ENCODE measurements at regions not wholly inside any gene's neighbourhood (a gene's known extent, or its start where the extent isn't known, plus 50 kb on each side); places are given as distances from the start of the nearest gene placed in this dataset.

DNA sequence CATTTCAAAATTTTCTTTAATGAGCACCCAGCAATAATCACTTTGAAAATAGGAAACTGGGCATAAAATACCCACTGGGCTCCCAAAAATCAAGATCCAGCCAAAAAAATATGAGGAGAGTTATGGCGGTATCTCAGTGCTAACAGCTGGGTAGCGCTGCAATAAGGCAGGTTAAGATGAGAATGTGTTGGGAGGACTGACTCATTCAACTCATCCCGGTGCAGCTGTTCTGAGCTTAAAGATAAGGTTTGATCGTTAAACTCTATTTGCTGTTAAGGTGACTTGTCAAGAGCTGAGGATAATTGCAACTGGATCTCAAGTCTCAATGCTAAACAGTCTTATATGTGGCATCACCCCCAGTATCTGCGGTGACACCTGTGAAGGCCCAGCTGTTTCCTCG, 507.7 kb downstream of the EPM2A start:
- TF ChIP-seq, protein P1, sequence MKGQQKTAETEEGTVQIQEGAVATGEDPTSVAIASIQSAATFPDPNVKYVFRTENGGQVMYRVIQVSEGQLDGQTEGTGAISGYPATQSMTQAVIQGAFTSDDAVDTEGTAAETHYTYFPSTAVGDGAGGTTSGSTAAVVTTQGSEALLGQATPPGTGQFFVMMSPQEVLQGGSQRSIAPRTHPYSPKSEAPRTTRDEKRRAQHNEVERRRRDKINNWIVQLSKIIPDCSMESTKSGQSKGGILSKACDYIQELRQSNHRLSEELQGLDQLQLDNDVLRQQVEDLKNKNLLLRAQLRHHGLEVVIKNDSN (CRISPR knock-in tag; IDR thresholded peaks at IDR 0.05): no peak
- TF ChIP-seq GABPB1 (CRISPR knock-in tag; IDR thresholded peaks at IDR 0.05) (no peak), ZNF317 (CRISPR knock-in tag; IDR thresholded peaks at IDR 0.05; ENCODE audit: borderline replicate concordance, low read depth) (no peak), CBFB (CRISPR knock-in tag; IDR thresholded peaks at IDR 0.05; ENCODE audit: low read depth) (no peak), RELA (CRISPR knock-in tag; IDR thresholded peaks at IDR 0.05; ENCODE audit: borderline replicate concordance) (no peak), NR2C2 (CRISPR knock-in tag; IDR thresholded peaks at IDR 0.05) (no peak)
- TF ChIP-seq, protein P2, sequence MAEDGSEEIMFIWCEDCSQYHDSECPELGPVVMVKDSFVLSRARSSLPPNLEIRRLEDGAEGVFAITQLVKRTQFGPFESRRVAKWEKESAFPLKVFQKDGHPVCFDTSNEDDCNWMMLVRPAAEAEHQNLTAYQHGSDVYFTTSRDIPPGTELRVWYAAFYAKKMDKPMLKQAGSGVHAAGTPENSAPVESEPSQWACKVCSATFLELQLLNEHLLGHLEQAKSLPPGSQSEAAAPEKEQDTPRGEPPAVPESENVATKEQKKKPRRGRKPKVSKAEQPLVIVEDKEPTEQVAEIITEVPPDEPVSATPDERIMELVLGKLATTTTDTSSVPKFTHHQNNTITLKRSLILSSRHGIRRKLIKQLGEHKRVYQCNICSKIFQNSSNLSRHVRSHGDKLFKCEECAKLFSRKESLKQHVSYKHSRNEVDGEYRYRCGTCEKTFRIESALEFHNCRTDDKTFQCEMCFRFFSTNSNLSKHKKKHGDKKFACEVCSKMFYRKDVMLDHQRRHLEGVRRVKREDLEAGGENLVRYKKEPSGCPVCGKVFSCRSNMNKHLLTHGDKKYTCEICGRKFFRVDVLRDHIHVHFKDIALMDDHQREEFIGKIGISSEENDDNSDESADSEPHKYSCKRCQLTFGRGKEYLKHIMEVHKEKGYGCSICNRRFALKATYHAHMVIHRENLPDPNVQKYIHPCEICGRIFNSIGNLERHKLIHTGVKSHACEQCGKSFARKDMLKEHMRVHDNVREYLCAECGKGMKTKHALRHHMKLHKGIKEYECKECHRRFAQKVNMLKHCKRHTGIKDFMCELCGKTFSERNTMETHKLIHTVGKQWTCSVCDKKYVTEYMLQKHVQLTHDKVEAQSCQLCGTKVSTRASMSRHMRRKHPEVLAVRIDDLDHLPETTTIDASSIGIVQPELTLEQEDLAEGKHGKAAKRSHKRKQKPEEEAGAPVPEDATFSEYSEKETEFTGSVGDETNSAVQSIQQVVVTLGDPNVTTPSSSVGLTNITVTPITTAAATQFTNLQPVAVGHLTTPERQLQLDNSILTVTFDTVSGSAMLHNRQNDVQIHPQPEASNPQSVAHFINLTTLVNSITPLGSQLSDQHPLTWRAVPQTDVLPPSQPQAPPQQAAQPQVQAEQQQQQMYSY (CRISPR knock-in tag; IDR thresholded peaks at IDR 0.05): no peak
- TF ChIP-seq, protein P3, sequence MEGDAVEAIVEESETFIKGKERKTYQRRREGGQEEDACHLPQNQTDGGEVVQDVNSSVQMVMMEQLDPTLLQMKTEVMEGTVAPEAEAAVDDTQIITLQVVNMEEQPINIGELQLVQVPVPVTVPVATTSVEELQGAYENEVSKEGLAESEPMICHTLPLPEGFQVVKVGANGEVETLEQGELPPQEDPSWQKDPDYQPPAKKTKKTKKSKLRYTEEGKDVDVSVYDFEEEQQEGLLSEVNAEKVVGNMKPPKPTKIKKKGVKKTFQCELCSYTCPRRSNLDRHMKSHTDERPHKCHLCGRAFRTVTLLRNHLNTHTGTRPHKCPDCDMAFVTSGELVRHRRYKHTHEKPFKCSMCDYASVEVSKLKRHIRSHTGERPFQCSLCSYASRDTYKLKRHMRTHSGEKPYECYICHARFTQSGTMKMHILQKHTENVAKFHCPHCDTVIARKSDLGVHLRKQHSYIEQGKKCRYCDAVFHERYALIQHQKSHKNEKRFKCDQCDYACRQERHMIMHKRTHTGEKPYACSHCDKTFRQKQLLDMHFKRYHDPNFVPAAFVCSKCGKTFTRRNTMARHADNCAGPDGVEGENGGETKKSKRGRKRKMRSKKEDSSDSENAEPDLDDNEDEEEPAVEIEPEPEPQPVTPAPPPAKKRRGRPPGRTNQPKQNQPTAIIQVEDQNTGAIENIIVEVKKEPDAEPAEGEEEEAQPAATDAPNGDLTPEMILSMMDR (IDR thresholded peaks at IDR 0.05): no peak
- TF ChIP-seq, protein P4, sequence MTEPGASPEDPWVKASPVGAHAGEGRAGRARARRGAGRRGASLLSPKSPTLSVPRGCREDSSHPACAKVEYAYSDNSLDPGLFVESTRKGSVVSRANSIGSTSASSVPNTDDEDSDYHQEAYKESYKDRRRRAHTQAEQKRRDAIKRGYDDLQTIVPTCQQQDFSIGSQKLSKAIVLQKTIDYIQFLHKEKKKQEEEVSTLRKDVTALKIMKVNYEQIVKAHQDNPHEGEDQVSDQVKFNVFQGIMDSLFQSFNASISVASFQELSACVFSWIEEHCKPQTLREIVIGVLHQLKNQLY (CRISPR knock-in tag; IDR thresholded peaks at IDR 0.05): no peak
- TF ChIP-seq, protein P5, sequence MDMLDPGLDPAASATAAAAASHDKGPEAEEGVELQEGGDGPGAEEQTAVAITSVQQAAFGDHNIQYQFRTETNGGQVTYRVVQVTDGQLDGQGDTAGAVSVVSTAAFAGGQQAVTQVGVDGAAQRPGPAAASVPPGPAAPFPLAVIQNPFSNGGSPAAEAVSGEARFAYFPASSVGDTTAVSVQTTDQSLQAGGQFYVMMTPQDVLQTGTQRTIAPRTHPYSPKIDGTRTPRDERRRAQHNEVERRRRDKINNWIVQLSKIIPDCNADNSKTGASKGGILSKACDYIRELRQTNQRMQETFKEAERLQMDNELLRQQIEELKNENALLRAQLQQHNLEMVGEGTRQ (CRISPR knock-in tag; IDR thresholded peaks at IDR 0.05): no peak
- TF ChIP-seq, protein P6, sequence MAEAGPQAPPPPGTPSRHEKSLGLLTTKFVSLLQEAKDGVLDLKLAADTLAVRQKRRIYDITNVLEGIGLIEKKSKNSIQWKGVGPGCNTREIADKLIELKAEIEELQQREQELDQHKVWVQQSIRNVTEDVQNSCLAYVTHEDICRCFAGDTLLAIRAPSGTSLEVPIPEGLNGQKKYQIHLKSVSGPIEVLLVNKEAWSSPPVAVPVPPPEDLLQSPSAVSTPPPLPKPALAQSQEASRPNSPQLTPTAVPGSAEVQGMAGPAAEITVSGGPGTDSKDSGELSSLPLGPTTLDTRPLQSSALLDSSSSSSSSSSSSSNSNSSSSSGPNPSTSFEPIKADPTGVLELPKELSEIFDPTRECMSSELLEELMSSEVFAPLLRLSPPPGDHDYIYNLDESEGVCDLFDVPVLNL (CRISPR knock-in tag; IDR thresholded peaks at IDR 0.05; ENCODE audit: borderline replicate concordance, low read depth): no peak
- TF ChIP-seq, protein P7, sequence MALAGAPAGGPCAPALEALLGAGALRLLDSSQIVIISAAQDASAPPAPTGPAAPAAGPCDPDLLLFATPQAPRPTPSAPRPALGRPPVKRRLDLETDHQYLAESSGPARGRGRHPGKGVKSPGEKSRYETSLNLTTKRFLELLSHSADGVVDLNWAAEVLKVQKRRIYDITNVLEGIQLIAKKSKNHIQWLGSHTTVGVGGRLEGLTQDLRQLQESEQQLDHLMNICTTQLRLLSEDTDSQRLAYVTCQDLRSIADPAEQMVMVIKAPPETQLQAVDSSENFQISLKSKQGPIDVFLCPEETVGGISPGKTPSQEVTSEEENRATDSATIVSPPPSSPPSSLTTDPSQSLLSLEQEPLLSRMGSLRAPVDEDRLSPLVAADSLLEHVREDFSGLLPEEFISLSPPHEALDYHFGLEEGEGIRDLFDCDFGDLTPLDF (CRISPR knock-in tag; IDR thresholded peaks at IDR 0.05): no peak
- TF ChIP-seq, protein P8, sequence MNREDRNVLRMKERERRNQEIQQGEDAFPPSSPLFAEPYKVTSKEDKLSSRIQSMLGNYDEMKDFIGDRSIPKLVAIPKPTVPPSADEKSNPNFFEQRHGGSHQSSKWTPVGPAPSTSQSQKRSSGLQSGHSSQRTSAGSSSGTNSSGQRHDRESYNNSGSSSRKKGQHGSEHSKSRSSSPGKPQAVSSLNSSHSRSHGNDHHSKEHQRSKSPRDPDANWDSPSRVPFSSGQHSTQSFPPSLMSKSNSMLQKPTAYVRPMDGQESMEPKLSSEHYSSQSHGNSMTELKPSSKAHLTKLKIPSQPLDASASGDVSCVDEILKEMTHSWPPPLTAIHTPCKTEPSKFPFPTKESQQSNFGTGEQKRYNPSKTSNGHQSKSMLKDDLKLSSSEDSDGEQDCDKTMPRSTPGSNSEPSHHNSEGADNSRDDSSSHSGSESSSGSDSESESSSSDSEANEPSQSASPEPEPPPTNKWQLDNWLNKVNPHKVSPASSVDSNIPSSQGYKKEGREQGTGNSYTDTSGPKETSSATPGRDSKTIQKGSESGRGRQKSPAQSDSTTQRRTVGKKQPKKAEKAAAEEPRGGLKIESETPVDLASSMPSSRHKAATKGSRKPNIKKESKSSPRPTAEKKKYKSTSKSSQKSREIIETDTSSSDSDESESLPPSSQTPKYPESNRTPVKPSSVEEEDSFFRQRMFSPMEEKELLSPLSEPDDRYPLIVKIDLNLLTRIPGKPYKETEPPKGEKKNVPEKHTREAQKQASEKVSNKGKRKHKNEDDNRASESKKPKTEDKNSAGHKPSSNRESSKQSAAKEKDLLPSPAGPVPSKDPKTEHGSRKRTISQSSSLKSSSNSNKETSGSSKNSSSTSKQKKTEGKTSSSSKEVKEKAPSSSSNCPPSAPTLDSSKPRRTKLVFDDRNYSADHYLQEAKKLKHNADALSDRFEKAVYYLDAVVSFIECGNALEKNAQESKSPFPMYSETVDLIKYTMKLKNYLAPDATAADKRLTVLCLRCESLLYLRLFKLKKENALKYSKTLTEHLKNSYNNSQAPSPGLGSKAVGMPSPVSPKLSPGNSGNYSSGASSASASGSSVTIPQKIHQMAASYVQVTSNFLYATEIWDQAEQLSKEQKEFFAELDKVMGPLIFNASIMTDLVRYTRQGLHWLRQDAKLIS (CRISPR knock-in tag; IDR thresholded peaks at IDR 0.05; ENCODE audit: borderline replicate concordance): no peak
- TF ChIP-seq, protein P9, sequence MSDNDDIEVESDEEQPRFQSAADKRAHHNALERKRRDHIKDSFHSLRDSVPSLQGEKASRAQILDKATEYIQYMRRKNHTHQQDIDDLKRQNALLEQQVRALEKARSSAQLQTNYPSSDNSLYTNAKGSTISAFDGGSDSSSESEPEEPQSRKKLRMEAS (CRISPR knock-in tag; IDR thresholded peaks at IDR 0.05): no peak

Data from WTC11 (cell line).